ENCODE measurements at regions not wholly inside any gene's neighbourhood (a gene's known extent, or its start where the extent isn't known, plus 50 kb on each side); places are given as distances from the start of the nearest gene placed in this dataset.

GRCh38 chr20:41783423-41784208 is 165.4 kb upstream of the CHD6 start:
- DNase-seq (peak; percentile 1 to 60), FAIRE-seq (no peak)
- no peak overlapping the region for H3K27ac ChIP-seq (ENCODE audit: low read depth in 1 of 3, low read length in 2 of 3)
- H3K36me3 ChIP-seq (ENCODE audit: control insufficient read depth in 3 of 3, insufficient read depth in 2 of 3, low read depth in 1 of 3, low read length in 3 of 3), result no peaks in the 10 kb centered on the region
- no peaks in the 10 kb centered on the region for H3K9me3 ChIP-seq (ENCODE audit: control insufficient read depth in 2 of 2, insufficient read depth in 1 of 2, low read depth in 1 of 2, low read length in 1 of 2)
- WGBS, 3 donors, result 45 to 57% (median 54%) methylated on average over 7 of the region's 7 CpGs
- H3K4me1 ChIP-seq (ENCODE audit: control insufficient read depth in 3 of 3, insufficient read depth in 2 of 3, low read depth in 1 of 3, low read length in 2 of 3), result no peaks in the 10 kb centered on the region
- H3K27me3 ChIP-seq (ENCODE audit: control insufficient read depth in 3 of 3, insufficient read depth in 3 of 3, low read length in 3 of 3), result no peaks in the 10 kb centered on the region
- H3K4me3 ChIP-seq (ENCODE audit: low read depth in 1 of 3, low read length in 3 of 3), result no peak overlapping the region

- no peaks in the 10 kb centered on the region for H3K36me3 ChIP-seq (ENCODE audit: control insufficient read depth in 3 of 3, insufficient read depth in 2 of 3, low read depth in 1 of 3, low read length in 3 of 3)
- no peak overlapping the region for H3K27ac ChIP-seq (ENCODE audit: low read depth in 1 of 3, low read length in 2 of 3)
- FAIRE-seq, result no peak
- no peak overlapping the region for H3K4me3 ChIP-seq (ENCODE audit: low read depth in 1 of 3, low read length in 3 of 3)
- 72 to 78% (median 76%) methylated on average over 3 of the region's 3 CpGs for WGBS, 3 donors
- H3K9me3 ChIP-seq (ENCODE audit: control insufficient read depth in 2 of 2, insufficient read depth in 1 of 2, low read depth in 1 of 2, low read length in 1 of 2), result no peaks in the 10 kb centered on the region
- no peaks in the 10 kb centered on the region for H3K4me1 ChIP-seq (ENCODE audit: control insufficient read depth in 3 of 3, insufficient read depth in 2 of 3, low read depth in 1 of 3, low read length in 2 of 3)
- H3K27me3 ChIP-seq (ENCODE audit: control insufficient read depth in 3 of 3, insufficient read depth in 3 of 3, low read length in 3 of 3), result no peaks in the 10 kb centered on the region
- DNase-seq, result no peak
Measured at GRCh38 chr20:41782730-41783406, 164.7 kb upstream of the CHD6 start.

DNA sequence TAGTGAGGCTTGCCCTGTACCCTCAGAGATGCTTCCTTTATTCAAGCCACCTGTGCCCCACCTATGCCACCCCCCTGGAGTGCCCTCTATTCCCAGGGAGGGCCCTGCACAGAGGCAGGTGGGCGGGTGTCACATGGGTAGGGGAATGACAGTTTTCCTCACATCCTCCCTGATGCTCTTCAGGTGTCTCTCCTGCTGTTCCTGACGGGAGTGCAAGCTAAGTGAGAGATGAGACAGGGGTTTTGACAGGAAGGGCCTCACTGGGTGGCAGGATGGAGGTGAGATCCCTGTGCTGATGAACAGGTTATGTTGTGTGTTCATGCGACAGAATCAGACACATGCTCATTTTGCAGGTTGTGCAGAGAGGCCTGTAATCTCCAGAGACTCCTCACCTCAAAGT is 164.1 kb upstream of the CHD6 start:
- Histone ChIP-seq H3K9me3 (ENCODE audit: control insufficient read depth in 2 of 2, insufficient read depth in 1 of 2, low read depth in 1 of 2, low read length in 1 of 2) (no peaks in the 10 kb centered on the region), H3K4me3 (ENCODE audit: low read depth in 1 of 3, low read length in 3 of 3) (no peak overlapping the region), H3K4me1 (ENCODE audit: control insufficient read depth in 3 of 3, insufficient read depth in 2 of 3, low read depth in 1 of 3, low read length in 2 of 3) (no peaks in the 10 kb centered on the region), H3K27me3 (ENCODE audit: control insufficient read depth in 3 of 3, insufficient read depth in 3 of 3, low read length in 3 of 3) (no peaks in the 10 kb centered on the region), H3K27ac (ENCODE audit: low read depth in 1 of 3, low read length in 2 of 3) (no peak overlapping the region), H3K36me3 (ENCODE audit: control insufficient read depth in 3 of 3, insufficient read depth in 2 of 3, low read depth in 1 of 3, low read length in 3 of 3) (no peaks in the 10 kb centered on the region)
- DNase-seq (no peak), FAIRE-seq (no peak)
- WGBS, 3 donors, result 62 to 82% (median 72%) methylated on average over 3 of the region's 3 CpGs

DNA sequence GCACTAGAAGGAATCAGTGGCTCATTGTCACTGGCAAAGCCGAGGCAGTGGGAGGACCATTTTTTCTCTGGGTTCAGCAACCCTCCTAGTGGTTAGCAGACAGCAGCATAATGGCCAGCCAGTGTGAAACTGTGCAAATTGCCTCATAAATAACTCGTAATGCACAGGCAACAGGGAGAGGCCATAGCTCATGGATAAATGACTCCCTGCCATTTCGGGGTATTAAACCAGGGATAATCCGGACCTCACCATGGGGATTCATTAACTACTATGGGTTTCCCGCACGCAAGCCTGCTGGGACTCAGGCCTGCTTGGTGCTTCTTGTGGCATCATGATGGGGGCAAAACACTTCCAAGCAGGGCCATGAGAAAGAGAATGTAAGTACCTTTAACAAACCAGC is 158.2 kb upstream of the CHD6 start:
- Histone ChIP-seq H3K4me3 (ENCODE audit: low read depth in 1 of 3, low read length in 3 of 3) (no peak overlapping the region), H3K27me3 (ENCODE audit: control insufficient read depth in 3 of 3, insufficient read depth in 3 of 3, low read length in 3 of 3) (peaks cover 0 to 3% (median 0%) of the 10 kb centered on the region in 3 donors), H3K36me3 (ENCODE audit: control insufficient read depth in 3 of 3, insufficient read depth in 2 of 3, low read depth in 1 of 3, low read length in 3 of 3) (no peaks in the 10 kb centered on the region), H3K27ac (ENCODE audit: low read depth in 1 of 3, low read length in 2 of 3) (no peak overlapping the region), H3K4me1 (ENCODE audit: control insufficient read depth in 3 of 3, insufficient read depth in 2 of 3, low read depth in 1 of 3, low read length in 2 of 3) (no peaks in the 10 kb centered on the region), H3K9me3 (ENCODE audit: control insufficient read depth in 2 of 2, insufficient read depth in 1 of 2, low read depth in 1 of 2, low read length in 1 of 2) (no peaks in the 10 kb centered on the region)
- DNase-seq, result no peak
- WGBS, 3 donors, result 75 to 83% (median 78%) methylated on average over 6 of the region's 6 CpGs
- no peak for FAIRE-seq

DNA sequence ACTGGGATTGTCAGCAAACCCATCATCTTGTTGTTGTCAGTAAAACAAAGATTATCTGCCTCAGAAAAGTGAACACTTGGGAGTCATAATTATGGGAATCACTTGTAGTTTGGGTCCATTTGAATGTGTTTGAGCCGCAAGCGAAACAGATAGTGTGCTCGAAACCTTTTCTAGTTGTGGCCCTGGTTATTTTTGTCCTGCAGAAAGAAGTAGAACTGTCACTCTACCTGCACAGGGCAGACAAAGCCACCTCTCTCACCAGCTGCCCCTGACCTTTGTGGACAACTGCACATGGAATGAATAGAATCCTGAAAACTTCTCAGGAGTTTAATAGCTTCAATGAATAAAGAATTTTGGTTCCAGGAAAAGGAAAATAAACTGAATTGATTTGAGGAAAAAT is 156.1 kb upstream of the CHD6 start:
- no peak overlapping the region for H3K4me3 ChIP-seq (ENCODE audit: low read depth in 1 of 3, low read length in 3 of 3)
- no peaks in the 10 kb centered on the region for H3K4me1 ChIP-seq (ENCODE audit: control insufficient read depth in 3 of 3, insufficient read depth in 2 of 3, low read depth in 1 of 3, low read length in 2 of 3)
- FAIRE-seq (no peak), DNase-seq (no peak)
- 92 to 94% (median 92%) methylated on average over 3 of the region's 3 CpGs for WGBS, 3 donors
- peaks cover 0 to 3% (median 0%) of the 10 kb centered on the region in 3 donors for H3K27me3 ChIP-seq (ENCODE audit: control insufficient read depth in 3 of 3, insufficient read depth in 3 of 3, low read length in 3 of 3)
- H3K36me3 ChIP-seq (ENCODE audit: control insufficient read depth in 3 of 3, insufficient read depth in 2 of 3, low read depth in 1 of 3, low read length in 3 of 3), result no peaks in the 10 kb centered on the region
- no peaks in the 10 kb centered on the region for H3K9me3 ChIP-seq (ENCODE audit: control insufficient read depth in 2 of 2, insufficient read depth in 1 of 2, low read depth in 1 of 2, low read length in 1 of 2)
- H3K27ac ChIP-seq (ENCODE audit: low read depth in 1 of 3, low read length in 2 of 3), result no peak overlapping the region

GRCh38 chr20:41770965-41771364 is 152.8 kb upstream of the CHD6 start:
- WGBS, 3 donors, result 37 to 61% (median 55%) methylated on average over 2 of the region's 2 CpGs
- Histone ChIP-seq H3K9me3 (ENCODE audit: control insufficient read depth in 2 of 2, insufficient read depth in 1 of 2, low read depth in 1 of 2, low read length in 1 of 2) (no peaks in the 10 kb centered on the region), H3K4me1 (ENCODE audit: control insufficient read depth in 3 of 3, insufficient read depth in 2 of 3, low read depth in 1 of 3, low read length in 2 of 3) (no peaks in the 10 kb centered on the region), H3K4me3 (ENCODE audit: low read depth in 1 of 3, low read length in 3 of 3) (no peak overlapping the region), H3K27ac (ENCODE audit: low read depth in 1 of 3, low read length in 2 of 3) (no peak overlapping the region), H3K36me3 (ENCODE audit: control insufficient read depth in 3 of 3, insufficient read depth in 2 of 3, low read depth in 1 of 3, low read length in 3 of 3) (no peaks in the 10 kb centered on the region), H3K27me3 (ENCODE audit: control insufficient read depth in 3 of 3, insufficient read depth in 3 of 3, low read length in 3 of 3) (peaks cover 0 to 3% (median 0%) of the 10 kb centered on the region in 3 donors)
- FAIRE-seq, result no peak
- no peak for DNase-seq

DNA sequence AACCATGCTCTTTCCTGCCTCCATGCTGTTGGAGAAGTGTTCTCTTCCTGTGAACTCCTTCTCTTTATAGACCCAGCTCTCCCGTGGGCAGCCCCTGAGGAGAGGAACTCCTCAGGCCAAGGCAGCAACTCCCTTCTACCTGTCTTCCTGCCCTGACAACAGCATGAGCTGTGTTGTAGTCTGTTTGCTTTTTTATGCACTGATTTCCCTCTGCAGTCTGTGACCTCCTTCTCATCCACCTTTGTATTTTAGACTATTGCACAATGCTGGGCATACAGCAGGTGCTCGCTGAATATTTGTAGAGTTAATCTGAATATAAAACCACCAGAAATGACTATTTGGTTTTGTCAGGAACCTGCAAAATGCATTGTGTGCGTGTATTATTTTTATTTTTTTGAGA is 152.2 kb upstream of the CHD6 start:
- no peak for FAIRE-seq

GRCh38 chr20:41769592-41770018 is 151.4 kb upstream of the CHD6 start:
- H3K9me3 ChIP-seq (ENCODE audit: control insufficient read depth in 2 of 2, insufficient read depth in 1 of 2, low read depth in 1 of 2, low read length in 1 of 2), result no peaks in the 10 kb centered on the region
- no peaks in the 10 kb centered on the region for H3K36me3 ChIP-seq (ENCODE audit: control insufficient read depth in 3 of 3, insufficient read depth in 2 of 3, low read depth in 1 of 3, low read length in 3 of 3)
- H3K4me3 ChIP-seq (ENCODE audit: low read depth in 1 of 3, low read length in 3 of 3), result no peak overlapping the region
- 37 to 47% (median 38%) methylated on average over 5 of the region's 5 CpGs for WGBS, 3 donors
- DNase-seq, result no peak
- no peaks in the 10 kb centered on the region for H3K27me3 ChIP-seq (ENCODE audit: control insufficient read depth in 3 of 3, insufficient read depth in 3 of 3, low read length in 3 of 3)
- no peaks in the 10 kb centered on the region for H3K4me1 ChIP-seq (ENCODE audit: control insufficient read depth in 3 of 3, insufficient read depth in 2 of 3, low read depth in 1 of 3, low read length in 2 of 3)
- H3K27ac ChIP-seq (ENCODE audit: low read depth in 1 of 3, low read length in 2 of 3), result no peak overlapping the region
- FAIRE-seq, result no peak

More for the DNA sequence above, 152.2 kb upstream of the CHD6 start:
- 27 to 37% (median 32%) methylated on average over 3 of the region's 3 CpGs for WGBS, 3 donors
- no peak for DNase-seq
- H3K27me3 ChIP-seq (ENCODE audit: control insufficient read depth in 3 of 3, insufficient read depth in 3 of 3, low read length in 3 of 3), result no peaks in the 10 kb centered on the region
- H3K27ac ChIP-seq (ENCODE audit: low read depth in 1 of 3, low read length in 2 of 3), result no peak overlapping the region
- H3K36me3 ChIP-seq (ENCODE audit: control insufficient read depth in 3 of 3, insufficient read depth in 2 of 3, low read depth in 1 of 3, low read length in 3 of 3), result no peaks in the 10 kb centered on the region
- H3K4me3 ChIP-seq (ENCODE audit: low read depth in 1 of 3, low read length in 3 of 3), result no peak overlapping the region
- no peaks in the 10 kb centered on the region for H3K4me1 ChIP-seq (ENCODE audit: control insufficient read depth in 3 of 3, insufficient read depth in 2 of 3, low read depth in 1 of 3, low read length in 2 of 3)
- H3K9me3 ChIP-seq (ENCODE audit: control insufficient read depth in 2 of 2, insufficient read depth in 1 of 2, low read depth in 1 of 2, low read length in 1 of 2), result no peaks in the 10 kb centered on the region

Data from small intestine (tissue), 7 donors.